HG02973 (cell line): ENCODE measurements at regions not wholly inside any gene's neighbourhood (a gene's known extent, or its start where the extent isn't known, plus 50 kb on each side); places are given as distances from the start of the nearest gene placed in this dataset.

Source experiments
- ATAC-seq: cut with Tn5 transposase; IDR thresholded peaks from one replicate; pipeline ENCODE4 v1.9.1; 2021; ENCODE audit warnings: moderate library complexity; ENCODE audit not compliant: unreplicated experiment

DNA sequence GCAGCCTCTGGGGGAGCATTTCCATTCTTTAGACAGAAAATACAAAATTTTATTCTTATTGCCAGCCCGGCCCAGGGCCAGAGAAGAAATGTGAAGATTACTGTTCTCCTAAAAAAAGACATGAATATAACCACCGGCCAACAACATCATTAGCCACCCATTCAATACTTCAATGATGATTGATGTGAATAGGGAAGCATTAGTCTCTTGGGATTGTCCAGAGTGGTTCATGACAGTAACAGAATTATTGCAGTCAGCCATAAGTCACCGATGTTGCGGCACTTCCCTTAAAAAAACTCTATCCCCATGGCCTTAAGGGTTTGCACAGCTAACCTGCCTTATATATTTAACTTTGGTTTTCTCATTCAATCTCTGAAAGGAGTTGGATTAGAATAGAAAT is 418.7 kb downstream of the CENPC start:
- ATAC-seq: no peak

DNA sequence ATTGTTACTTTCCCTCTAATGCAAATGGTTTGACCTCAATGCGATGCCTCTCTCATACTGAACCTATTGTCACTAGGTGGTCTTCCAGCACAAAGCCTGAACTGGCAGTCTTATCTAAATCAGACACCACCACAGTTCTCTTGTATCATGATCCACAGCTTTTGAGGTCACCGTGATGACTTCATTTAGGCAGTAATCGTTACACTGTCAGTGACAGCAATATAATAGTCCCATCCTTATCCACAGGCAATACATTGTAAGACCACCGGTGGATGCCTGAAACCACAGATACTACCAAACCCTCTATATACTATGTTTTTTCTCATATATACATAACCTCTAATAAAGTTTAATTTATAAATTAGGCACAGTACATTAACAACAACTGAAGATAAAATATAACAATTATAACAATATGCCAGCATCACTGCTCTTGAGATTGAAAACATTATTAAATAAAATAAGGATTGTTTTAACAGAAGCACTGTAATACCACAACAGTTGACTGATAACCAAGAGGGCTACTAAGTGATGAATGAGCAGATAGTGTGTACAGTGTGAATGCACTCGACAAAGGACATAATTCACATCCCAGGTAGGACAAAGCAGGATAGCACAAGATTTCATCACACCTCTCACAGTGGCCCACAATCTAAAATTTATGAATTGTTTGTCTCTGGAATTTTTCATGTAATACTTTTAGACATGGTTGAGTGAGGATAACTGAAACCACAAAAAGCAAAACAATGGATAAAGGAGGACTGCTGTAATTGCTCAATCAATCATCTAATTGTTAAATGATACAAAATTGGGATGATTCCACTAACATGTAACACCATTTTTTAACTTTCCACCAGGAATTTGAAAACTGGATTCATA is 419.4 kb downstream of the CENPC start:
- no peak for ATAC-seq

DNA sequence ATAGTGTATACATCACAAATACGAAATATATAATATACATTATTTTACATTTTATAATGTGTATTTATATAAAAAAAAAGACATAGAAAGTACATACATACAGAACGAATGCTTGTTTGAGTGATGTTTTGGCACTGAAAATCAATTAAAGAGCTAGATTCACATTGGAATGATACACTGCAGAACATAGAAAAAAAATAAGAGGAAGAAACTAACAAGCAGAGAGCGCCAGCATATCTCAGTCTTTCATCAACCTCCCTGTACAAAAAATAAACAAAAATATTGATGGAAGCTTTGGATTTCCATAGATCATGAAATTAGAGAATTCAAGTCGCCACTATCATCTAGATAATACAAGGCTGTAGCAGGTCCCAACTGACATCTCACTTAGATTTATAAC is 420.6 kb downstream of the CENPC start:
- no peak for ATAC-seq

DNA sequence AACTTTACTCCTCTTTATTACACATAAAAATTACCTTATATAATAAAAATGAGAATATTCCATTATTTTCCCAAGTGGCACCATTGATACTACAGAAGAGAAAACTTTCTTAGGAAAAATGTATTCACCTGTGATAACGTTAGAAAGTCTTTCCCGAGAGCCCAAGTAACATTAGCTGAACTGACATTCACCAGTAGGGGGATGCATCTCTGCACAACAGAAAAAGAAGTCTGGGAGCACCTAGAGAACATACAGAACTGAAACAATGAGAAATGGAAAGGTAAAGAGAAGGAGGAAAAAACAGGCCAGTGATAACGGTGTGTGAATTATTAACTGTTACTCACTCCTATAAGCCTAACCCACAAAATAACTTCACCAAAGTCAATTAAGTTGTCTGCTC is 423.3 kb downstream of the CENPC start:
- no peak for ATAC-seq

DNA sequence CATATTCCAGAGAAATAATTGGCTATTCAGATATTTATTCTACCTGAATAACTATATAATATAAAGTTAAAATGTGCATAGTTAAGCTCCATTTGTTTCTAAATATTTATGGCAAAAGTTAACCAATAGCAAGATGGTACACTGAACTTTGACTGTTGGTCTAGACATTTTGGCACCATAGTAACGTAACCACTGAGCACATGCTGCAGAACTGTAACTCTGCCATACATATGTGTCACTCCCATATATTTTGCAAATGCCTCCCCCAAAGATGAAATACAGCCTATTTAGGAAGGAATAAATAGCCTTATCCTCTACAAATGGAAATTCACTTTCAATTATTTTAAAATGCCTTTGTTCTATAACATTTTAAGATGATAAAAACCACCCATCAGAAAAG is 424.9 kb downstream of the CENPC start:
- no peak for ATAC-seq

DNA sequence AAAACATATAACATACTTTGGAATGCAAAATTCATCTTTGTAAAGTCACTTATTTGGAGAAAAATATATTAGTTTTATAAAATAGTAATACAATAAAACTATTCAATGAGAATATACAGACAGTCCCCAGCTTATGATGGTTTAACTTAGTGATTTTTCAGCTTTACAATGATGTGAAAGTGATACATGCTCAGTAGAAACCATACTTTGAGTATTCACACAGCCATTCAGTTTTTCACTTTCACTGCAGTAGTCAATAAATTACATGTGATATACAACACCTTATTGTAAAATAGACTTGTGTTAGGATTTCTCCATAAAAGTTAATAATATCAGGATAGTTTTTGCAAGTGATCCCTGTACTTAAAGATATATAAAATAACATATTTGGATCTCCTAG is 436.0 kb downstream of the CENPC start:
- ATAC-seq: peak; percentile 77

DNA sequence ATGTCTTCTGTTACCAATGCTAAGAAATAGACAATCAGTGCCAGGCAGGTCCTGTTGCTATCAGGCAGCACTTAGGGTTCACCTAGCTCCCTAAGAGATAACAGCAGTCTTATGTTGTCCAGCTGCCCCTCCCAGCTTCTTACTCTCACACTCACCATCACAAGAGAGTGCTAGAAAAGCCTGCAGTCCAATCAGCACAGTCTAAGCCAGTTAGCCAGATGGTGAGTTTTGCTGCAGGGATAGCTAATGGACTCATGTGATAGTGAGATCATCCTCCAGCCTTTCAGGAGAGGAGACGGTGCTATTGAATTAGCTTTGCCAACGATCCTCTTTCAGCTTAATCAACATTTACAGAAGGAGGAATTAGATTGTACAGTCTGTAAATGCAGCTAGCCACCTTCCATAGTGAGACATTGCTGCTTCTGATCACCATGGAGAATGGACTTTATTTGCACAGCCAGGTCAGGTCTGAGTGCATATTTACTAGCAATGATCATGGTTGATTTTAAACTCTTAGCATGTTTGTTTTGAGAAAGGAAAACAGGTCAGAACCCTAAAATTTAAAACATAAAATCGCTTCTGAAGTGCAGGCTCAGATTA is 438.3 kb downstream of the CENPC start:
- no peak for ATAC-seq

DNA sequence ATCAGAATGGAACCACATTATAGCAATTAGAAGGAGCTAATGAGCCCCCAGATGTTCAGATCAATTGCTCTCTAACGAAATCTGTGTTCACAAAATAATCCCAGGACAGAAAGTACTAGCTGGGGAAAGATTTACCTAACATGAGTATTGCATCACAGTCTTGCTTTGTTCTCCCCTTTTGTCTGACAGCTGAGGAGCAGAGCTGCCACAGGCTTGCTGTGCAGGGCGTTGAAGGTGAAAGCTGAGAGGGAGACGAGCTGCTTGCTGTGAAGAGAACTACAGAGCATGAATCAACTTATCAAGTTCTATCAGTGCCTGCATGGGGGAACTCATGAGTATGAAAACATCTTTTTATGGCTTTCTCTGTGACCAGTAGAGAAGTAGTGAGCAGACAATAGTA is 441.2 kb downstream of the CENPC start:
- ATAC-seq: no peak

DNA sequence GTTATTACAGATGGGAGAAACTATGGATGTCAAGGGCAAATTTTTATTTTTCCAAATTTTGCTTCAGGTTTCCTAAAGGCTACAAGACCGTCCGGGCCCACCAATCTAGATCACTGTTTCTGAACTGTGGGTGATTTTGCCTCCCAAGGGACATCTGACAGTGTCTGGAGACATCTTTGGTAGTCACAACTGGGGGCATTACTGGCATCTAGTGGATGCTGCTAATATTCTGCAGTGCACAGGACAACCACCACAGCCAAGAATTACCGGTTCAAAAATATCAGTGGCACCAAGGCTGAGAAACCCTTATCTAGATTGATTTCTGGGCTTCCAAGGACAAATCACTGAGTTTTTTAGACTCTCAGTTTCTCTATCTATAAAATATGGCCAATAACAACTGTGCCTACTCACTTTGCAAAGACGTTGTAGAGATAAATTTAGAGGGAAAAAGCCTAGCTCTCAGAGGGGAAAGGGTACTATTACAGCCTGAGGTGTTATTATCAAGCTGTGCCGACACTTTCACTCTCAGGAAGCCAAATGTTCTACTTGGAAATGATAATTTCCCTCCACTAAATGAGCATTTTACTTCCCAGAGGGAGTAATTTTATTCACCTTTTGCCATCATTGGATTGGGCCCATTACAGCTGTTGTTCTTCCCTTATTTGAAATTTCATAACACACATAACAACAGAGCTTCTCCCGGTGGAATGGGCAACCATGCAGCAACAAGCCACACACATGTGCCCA is 442.1 kb downstream of the CENPC start:
- no peak for ATAC-seq

DNA sequence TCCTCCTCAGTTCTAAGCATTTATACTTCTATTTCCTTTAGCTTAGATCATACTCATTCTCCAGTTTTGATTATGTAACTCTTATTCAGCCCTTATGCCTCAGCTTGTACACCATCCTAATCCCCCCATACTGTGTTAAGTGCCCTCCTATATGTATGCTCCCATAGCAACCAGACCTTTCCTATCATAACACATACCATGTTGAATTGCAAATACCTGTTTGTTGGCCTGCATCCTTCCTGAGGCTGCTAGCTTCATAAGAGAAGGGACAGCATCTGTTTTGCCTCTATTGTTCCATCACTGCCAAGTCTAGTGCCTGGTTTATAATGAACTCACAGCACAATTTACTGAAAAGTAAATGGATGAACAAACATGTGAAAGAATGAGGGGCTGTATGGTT is 443.7 kb downstream of the CENPC start:
- ATAC-seq: no peak

DNA sequence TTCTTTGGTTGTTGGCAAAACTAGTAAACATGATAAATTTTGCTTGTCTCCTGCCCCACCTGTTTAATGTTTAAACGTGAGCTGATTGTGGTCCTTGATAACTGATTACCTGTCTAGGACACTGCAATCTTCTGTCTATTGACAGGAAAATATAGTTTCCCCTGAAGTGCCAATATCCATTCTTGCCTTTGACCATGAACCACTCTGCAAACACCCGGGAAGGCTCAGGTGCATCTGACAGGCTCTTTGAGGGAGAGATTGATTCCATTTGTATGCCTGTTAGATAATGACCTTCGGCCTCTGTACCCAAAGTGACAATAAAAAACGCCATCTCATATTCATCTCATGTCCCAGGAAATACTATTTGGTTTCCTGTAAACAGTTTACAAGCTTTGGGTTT is 453.0 kb downstream of the CENPC start:
- no peak for ATAC-seq

DNA sequence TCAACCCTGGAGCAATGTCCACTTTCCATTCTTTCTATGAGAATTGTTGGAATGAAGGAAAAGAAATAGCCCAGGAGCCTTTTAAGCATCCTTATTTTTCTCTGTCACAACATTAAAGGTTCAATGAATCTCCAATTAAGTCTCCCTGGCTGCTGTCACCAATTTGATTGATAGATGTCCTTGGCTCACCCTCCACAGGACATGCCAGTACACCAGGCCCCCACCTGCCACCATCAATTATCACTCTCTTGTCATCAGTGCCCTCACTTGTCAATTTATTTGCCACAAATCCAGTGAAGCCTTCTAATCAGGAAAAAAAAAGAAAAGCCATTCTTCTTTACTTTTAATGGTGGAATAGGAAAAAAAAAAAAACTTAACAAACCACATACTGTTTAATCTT is 453.6 kb downstream of the CENPC start:
- no peak for ATAC-seq

DNA sequence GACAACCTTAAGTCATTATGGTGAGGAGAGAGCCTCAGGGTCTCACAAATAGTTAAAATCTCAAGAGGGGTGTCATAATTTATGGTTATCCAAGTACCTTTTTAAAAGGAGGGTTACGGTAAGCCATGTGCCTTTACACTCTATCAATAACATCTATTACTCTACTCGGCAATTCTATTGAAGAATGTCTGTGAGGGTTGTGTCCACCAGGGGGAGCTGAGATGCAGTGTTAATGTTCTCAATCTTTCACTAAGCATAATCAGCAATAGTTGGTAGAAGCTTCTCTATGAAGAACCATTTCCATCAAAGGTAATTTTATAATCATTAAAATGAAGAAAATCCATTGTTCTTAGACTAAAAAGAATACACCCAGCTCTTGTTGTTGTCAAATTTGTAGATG is 457.4 kb downstream of the CENPC start:
- peak; percentile 89 for ATAC-seq

DNA sequence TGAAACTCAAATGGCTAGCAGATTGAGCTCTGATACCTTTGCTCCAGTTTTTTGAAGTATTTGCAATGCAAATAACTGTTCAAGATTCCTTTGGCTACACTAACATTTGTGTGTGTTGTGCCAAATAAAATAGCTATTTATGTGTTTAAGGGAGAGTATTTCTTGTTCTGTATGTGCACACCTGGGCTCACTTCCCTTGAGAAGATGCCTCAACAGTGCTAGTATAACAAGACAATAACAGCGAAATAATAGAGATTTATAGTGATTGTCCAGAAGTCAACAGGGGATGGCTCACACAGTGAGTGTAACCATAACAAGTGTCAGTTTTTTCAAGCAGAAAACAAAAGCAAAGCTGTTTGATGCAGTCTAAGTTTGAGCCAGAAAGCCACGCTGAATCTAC is 460.5 kb downstream of the CENPC start:
- ATAC-seq: no peak

DNA sequence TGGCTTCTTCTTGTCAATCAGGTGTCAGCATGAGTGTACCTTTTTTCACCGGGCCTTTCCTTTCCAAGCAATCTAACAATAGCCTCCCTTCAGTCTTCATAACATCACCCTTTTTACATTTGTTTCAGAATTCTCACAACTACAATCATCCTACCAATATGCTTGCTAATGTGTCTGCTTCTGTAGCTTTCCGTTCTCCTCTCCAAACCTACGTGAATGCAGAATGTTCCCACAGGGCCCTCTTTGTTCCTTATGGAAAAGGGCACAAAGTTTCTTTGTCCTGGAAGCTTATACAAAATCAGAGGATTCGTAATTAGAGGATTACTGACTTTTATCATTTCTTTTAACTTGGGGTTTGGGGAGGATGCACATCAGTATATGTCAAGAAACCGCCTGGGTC is 461.8 kb downstream of the CENPC start:
- no peak for ATAC-seq

DNA sequence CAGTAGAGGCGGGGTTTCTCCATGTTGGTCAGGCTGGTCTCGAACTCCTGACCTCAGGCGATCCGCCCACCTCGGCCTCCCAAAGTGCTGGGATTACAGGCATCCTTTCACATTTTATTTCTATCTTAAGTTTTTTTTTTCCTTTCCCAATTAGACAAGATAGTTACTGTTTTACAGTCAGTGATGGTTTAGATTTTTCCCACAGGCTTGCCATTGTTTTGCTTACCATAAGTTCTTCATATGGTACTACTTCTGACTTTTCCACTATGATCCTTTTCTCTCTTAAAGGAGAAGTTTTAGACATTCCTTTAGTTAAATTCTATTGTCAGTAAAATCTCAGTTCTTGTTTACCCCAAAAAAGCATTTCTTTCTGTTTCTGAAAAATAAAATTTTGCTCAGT is 462.6 kb downstream of the CENPC start:
- no peak for ATAC-seq

DNA sequence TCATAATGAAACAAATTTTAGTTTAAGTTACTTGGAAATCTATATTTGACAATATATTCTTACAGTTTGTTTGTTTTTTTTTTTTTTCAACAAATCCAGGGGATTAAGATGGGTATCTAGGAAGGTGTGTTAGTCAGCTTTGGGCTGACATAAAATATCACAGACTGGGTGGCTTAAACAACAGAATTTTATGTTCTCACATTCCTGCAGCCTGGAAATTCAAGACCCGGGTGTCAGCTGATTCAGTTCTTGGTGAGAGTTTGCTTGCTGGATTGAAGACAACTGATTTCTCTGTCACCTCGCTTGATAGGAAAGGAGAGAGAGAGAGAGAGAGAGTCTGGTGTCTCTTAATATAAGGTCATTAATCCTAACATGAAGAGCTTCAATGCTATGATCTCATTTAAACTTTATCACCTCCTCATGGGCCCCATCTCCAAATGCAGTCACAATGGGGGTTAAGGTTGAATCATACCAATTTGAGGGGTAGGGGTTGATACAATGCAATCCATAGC is 465.2 kb downstream of the CENPC start:
- ATAC-seq: no peak

DNA sequence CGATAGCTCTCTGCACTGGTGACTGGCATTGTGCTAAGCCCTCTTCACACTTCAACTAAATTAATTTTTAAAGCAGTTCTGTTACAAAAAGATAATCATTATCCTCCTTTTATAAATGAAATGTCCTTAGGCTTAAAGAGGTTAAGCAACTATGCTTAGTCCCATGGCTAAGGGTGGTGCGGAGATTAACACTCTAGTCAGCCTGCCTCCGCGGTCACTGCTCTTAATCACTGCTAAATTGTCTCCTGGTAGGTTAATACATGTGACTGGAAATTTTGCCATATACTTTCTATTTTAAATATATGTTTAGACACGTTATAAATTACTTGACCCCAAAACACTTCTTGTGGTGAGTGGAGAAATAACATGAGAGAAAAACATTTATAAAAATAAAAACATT is 473.7 kb downstream of the CENPC start:
- ATAC-seq: no peak

DNA sequence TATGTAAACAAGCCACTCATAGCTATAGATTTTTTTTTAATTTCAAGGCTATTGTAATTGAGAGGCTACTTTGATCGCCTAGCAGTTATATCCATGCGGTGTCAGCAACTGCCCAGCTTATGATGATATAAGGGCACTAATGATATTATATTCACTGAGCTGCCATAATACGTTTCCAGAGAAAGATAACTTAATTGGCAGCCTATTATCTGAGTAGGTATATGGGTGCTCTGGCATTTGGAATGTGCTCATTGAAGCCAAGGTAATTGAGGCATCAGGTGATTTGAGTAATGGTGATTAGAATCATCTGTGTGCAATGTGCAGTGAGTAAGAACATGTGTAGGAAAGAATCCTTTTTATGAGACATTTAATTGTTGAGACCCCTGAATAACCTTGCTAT is 490.0 kb downstream of the CENPC start:
- no peak for ATAC-seq

DNA sequence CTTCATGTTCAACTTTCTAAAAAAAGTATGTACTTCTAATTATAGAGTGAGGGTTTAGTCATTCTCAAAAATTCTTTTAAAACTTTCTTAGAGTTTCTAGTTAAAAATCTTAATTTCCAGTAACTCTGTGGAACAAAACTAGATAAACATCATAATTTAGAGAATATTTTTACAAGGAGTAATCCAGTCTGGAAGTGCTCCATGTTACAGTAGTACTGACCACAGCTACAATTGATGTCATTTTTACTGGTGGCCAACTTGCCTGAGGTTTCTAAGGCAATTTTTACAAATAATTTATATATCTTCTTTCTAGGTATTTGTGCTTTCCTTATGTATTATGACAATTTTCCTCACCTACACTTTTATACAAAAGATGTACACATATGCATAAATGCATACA is 490.4 kb downstream of the CENPC start:
- ATAC-seq: no peak

DNA sequence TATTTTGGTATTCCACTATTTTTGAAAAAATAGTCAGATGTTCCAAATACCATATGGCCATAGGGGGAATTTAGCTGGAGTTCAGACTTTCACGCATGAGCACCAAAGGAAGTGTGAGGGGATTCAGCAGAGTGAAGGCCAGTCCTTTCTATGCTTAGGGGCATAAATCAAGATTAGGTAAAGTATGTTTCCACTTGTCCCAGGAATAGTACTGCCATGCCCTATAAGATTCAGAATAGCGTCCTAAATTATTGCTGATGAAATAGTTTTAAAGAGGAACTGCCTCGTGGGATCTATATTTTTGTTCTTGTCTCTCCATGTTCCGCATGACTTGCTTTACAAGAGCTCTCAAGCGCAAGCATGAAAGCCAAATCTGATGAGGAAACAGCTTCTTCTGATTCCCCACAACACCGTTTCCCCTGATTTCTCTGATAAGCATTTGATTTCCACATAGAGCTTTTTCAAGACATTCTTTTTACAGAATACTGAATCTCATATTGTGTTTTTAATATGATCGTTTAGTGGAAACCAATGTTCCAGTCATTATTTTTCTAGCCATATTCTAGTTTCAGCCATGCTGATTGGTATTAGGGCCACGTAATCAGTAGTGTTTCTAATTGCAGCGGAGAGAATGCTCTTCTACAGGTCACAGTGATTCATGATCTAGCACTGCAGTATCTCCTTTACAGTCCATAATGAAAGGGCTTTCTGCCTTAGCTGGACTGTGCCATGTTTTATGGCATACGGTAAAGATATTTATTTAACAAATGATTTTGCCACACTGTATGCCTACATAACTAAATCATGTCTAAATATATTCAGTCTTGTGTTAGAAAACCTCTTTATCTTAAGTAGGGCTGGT is 492.3 kb downstream of the CENPC start:
- ATAC-seq: no peak
